ENCODE measurements at regions not wholly inside any gene's neighbourhood (a gene's known extent, or its start where the extent isn't known, plus 50 kb on each side); places are given as distances from the start of the nearest gene placed in this dataset.

DNA sequence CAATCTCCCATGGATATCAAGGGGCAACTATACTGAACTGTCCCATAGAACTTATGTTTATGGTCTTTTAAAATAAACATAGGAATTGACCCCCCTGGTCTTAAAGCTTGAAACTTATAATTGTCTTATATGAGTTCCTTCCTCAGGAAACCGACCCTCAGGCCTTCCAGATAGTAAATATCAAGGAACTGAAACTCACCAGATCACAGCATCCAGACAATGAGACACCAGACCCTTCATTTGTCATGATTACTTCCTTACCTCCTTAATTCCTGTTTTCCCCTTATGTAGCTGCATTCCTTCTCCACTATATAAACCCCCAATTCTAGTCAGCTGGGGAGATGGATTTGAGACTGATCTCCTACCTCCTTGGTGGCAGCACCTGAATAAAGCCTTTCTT, 94.8 kb upstream of the GRPR start:
- TF ChIP-seq, protein P1, sequence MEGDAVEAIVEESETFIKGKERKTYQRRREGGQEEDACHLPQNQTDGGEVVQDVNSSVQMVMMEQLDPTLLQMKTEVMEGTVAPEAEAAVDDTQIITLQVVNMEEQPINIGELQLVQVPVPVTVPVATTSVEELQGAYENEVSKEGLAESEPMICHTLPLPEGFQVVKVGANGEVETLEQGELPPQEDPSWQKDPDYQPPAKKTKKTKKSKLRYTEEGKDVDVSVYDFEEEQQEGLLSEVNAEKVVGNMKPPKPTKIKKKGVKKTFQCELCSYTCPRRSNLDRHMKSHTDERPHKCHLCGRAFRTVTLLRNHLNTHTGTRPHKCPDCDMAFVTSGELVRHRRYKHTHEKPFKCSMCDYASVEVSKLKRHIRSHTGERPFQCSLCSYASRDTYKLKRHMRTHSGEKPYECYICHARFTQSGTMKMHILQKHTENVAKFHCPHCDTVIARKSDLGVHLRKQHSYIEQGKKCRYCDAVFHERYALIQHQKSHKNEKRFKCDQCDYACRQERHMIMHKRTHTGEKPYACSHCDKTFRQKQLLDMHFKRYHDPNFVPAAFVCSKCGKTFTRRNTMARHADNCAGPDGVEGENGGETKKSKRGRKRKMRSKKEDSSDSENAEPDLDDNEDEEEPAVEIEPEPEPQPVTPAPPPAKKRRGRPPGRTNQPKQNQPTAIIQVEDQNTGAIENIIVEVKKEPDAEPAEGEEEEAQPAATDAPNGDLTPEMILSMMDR (conservative IDR thresholded peaks at IDR 0.05; ENCODE audit: low read length): no peak
- no peak for TF ChIP-seq EZH2phosphoT487 (IDR thresholded peaks at IDR 0.05; ENCODE audit: borderline replicate concordance, low read depth, low read length)
- ChIA-PET CTCF (ENCODE audit: unreplicated experiment) (no interaction called here), POLR2A (no interaction called here)
- no peaks in the 10 kb centered on the region for H3K9me3 ChIP-seq (ENCODE audit: low read length)
- no peak for DNase-seq (ENCODE audit: low spot score)
- no peaks in the 10 kb centered on the region for H3K36me3 ChIP-seq (ENCODE audit: insufficient read depth, low read length)
- H3K4me1 ChIP-seq (ENCODE audit: insufficient read depth, low read length, poor library complexity, severe bottlenecking): peaks cover 9% of the 10 kb centered on the region
- H3K4me3 ChIP-seq (ENCODE audit: low read depth, low read length, poor library complexity, severe bottlenecking): no peak overlapping the region
- H3K4me2 ChIP-seq (ENCODE audit: low read length): no peak overlapping the region
- intact Hi-C loops (cut with micrococcal nuclease; ENCODE audit: unreplicated experiment): no loop called here
- H2AFZ ChIP-seq (ENCODE audit: low read length): no peak overlapping the region
- BruUV-seq (replicated peaks): no TSS peak
- no peak overlapping the region for H3K27ac ChIP-seq (ENCODE audit: low read depth, low read length, poor library complexity, severe bottlenecking)
- no peaks in the 10 kb centered on the region for H4K20me1 ChIP-seq (ENCODE audit: insufficient read depth, low read length)
- no peaks in the 10 kb centered on the region for H3K9me2 ChIP-seq (ENCODE audit: insufficient read depth, low read length)
- no peaks in the 10 kb centered on the region for H3K79me2 ChIP-seq (ENCODE audit: insufficient read depth, low read depth, low read length)

DNA sequence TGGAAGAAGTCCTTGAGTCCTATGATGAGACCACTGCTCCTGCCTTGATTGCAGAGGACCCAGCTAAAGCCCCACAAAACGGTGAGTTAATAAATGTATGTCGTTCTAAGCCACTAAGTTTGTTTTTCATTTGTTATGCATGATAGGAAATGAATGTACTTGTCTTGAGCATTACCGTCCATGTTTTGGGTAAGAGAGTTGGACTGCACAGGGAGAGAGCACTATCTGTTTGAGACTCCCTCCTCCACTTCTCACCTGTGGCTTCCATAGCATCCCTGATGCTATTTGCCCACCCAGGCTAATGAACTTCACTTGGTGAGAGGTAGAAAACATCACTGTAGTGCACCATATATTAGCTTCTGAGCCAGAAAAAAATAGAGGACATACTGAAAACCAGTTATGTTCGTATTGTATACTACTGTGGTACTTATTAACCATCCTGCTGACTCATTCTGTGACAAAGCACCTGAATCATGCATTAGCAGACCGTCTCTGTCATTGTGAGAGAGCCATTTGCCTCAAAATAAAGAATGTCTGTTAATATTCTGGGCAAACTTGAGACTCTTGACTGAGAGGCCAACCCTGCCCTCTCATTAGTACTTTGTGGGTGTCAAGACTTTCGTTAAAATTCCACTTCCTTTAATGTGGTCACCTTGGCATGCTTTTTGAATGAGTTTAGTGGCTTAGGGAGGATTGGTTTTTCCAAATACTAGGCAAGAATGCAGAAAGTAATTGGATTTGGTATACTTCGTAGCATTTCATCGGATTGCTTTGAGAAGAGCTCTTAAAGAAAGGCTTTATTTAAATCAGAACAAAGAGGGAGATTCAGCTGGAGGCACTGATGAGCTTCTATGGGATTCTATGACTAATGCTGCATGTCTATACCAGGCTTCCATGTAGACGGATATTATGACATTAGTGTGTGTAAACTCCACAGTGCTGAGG, 99.3 kb upstream of the GRPR start:
- DNase-seq (ENCODE audit: low spot score): no peak
- no peak for TF ChIP-seq EZH2phosphoT487 (IDR thresholded peaks at IDR 0.05; ENCODE audit: borderline replicate concordance, low read depth, low read length)
- TF ChIP-seq, protein P1 (conservative IDR thresholded peaks at IDR 0.05; ENCODE audit: low read length): no peak
- intact Hi-C loops (cut with micrococcal nuclease; ENCODE audit: unreplicated experiment): no loop called here
- Histone ChIP-seq H3K9me2 (ENCODE audit: insufficient read depth, low read length) (no peaks in the 10 kb centered on the region), H3K79me2 (ENCODE audit: insufficient read depth, low read depth, low read length) (no peaks in the 10 kb centered on the region), H3K4me3 (ENCODE audit: low read depth, low read length, poor library complexity, severe bottlenecking) (no peak overlapping the region), H3K4me2 (ENCODE audit: low read length) (no peak overlapping the region), H3K4me1 (ENCODE audit: insufficient read depth, low read length, poor library complexity, severe bottlenecking) (peaks cover 7% of the 10 kb centered on the region), H3K27ac (ENCODE audit: low read depth, low read length, poor library complexity, severe bottlenecking) (no peak overlapping the region), H3K36me3 (ENCODE audit: insufficient read depth, low read length) (no peaks in the 10 kb centered on the region), H2AFZ (ENCODE audit: low read length) (no peak overlapping the region), H4K20me1 (ENCODE audit: insufficient read depth, low read length) (no peaks in the 10 kb centered on the region), H3K9me3 (ENCODE audit: low read length) (no peaks in the 10 kb centered on the region)
- CTCF ChIA-PET (ENCODE audit: unreplicated experiment): no interaction called here
- no TSS peak for BruUV-seq (replicated peaks)
- POLR2A ChIA-PET: interaction anchor here (0.6 to 1.0 kb wide), 2 partner anchors 56 to 111 kb away, joined by 3 read pairs; no protein-coding TSS in a partner anchor
